GM12878 (cell line): ENCODE measurements at regions not wholly inside any gene's neighbourhood (a gene's known extent, or its start where the extent isn't known, plus 50 kb on each side); places are given as distances from the start of the nearest gene placed in this dataset.
A peak's percentile ranks its signal among the peaks of the same experiment; 100 is the strongest.

Source experiments
- ATAC-seq: fragments of 200-7000 bp; cut with Tn5 transposase; 3 replicates; pipeline ENCODE4 v1.9.1; 2020; ENCODE audit warnings: mild to moderate bottlenecking, moderate library complexity
- BruUV-seq: library from RNA; stranded (reverse); fragments of 400-500 nt; replicated peaks from 2 replicates; lab custom pipeline; 2021; lab: Mats Ljungman, UMichigan
- CTCF ChIA-PET: fragments of 300-600 bp; sonication (Branson Sonifier 250); formaldehyde crosslinking; extraction: SDS; loops from one replicate; lab custom pipeline; 2021; ENCODE audit warnings: inconsistent platforms; lab: Yijun Ruan, JAX
- POLR2A ChIA-PET: fragments of 350-600 bp; formaldehyde crosslinking; extraction: SDS; loops from one replicate; lab custom pipeline; 2021; ENCODE audit warnings: inconsistent platforms; lab: Charles Lee
- RAD21 ChIA-PET: fragments of 300-600 bp; sonication (Branson Sonifier 250); formaldehyde crosslinking; loops from one replicate; lab custom pipeline; 2023; ENCODE audit warnings: antibody characterized with exemption; ENCODE audit not compliant: unreplicated experiment; lab: Charles Lee
- SMC1A ChIA-PET: fragments of 300-600 bp; sonication (Branson Sonifier 250); formaldehyde crosslinking; loops from one replicate; lab custom pipeline; 2023; ENCODE audit not compliant: unreplicated experiment, uncharacterized antibody; lab: Charles Lee
- DNase-seq: peaks from one replicate; pipeline ENCODE4 v3.0.0-alpha.2; 2011; ENCODE audit warnings: low read depth, low spot score
- FAIRE-seq: peaks from 3 replicates; lab custom pipeline; 2011; peaks lifted over from hg19 to GRCh38; lab: Jason Lieb, UNC
- H2AFZ ChIP-seq: 2 replicates; pipeline ENCODE4 v1.6.0; 2011; ENCODE audit warnings: low read depth, low read length, control low read depth; ENCODE audit not compliant: control insufficient read depth
- H3K27ac ChIP-seq: 2 replicates; pipeline ENCODE4 v1.5.1; 2011; ENCODE audit warnings: control low read depth; ENCODE audit not compliant: control insufficient read depth, insufficient read depth
- H3K27me3 ChIP-seq, 2 experiments: replicated peaks in 1 of 2; 2 replicates each; pipeline versions ENCODE4 v1.6.0 to v1.6.1; 2011; ENCODE audit warnings: low read length in 1 of 2; ENCODE audit not compliant: control insufficient read depth in 2 of 2, insufficient read depth in 2 of 2
- H3K36me3 ChIP-seq, 2 experiments: 2 replicates each; pipeline ENCODE4 v1.5.1; 2011; ENCODE audit warnings: low read length in 1 of 2; ENCODE audit not compliant: control insufficient read depth in 2 of 2, insufficient read depth in 2 of 2
- H3K4me1 ChIP-seq: 2 replicates; pipeline ENCODE4 v1.6.1; 2011; ENCODE audit warnings: mild to moderate bottlenecking, low read length, moderate library complexity, mixed read lengths; ENCODE audit not compliant: control insufficient read depth, insufficient read depth
- H3K4me2 ChIP-seq: 2 replicates; pipeline ENCODE4 v1.6.0; 2011; ENCODE audit warnings: control low read depth; ENCODE audit not compliant: control insufficient read depth, insufficient read depth
- H3K4me3 ChIP-seq: fragments of 200-600 bp; sonication (generic); 2 replicates; pipeline ENCODE4 v1.5.1; 2016
- H3K79me2 ChIP-seq: 2 replicates; pipeline ENCODE4 v1.6.0; 2011; ENCODE audit warnings: low read length; ENCODE audit not compliant: control insufficient read depth, insufficient read depth
- H3K9ac ChIP-seq: 2 replicates; pipeline ENCODE4 v1.8.0; 2011; ENCODE audit warnings: low read length, control low read depth, mixed read lengths; ENCODE audit not compliant: control insufficient read depth, insufficient read depth
- H3K9me3 ChIP-seq: replicated peaks from 3 replicates; pipeline ENCODE4 v1.5.1; 2011; ENCODE audit warnings: mild to moderate bottlenecking, low read length; ENCODE audit not compliant: control insufficient read depth, insufficient read depth
- H4K20me1 ChIP-seq: 2 replicates; pipeline ENCODE4 v1.6.0; 2011; ENCODE audit not compliant: control insufficient read depth, insufficient read depth
- BRCA1 ChIP-seq: IDR thresholded peaks from 2 replicates; pipeline ENCODE4 v1.6.1; 2011; ENCODE audit warnings: low read depth, low read length, improper control_type of control experiment
- DPF2 ChIP-seq: fragments of 450-650 bp; IDR thresholded peaks from 2 replicates; pipeline ENCODE4 v1.6.1; 2017; ENCODE audit warnings: mild to moderate bottlenecking
- FOS ChIP-seq: IDR thresholded peaks from 3 replicates; pipeline ENCODE4 v1.6.1; 2011; ENCODE audit warnings: borderline replicate concordance; ENCODE audit not compliant: insufficient read length; ENCODE audit errors: extremely low read depth
- MEF2A ChIP-seq: IDR thresholded peaks from 2 replicates; pipeline ENCODE4 v1.6.1; 2011; ENCODE audit warnings: low read depth, mild to moderate bottlenecking, low read length, moderate library complexity; ENCODE audit not compliant: insufficient read depth
- RB1 ChIP-seq: fragments of 450-650 bp; formaldehyde crosslinking; IDR thresholded peaks from 2 replicates; pipeline ENCODE4 v1.6.1; 2017; ENCODE audit warnings: mild to moderate bottlenecking, borderline replicate concordance
- SMAD5 ChIP-seq: IDR thresholded peaks from 2 replicates; pipeline ENCODE4 v1.6.1; 2016; ENCODE audit warnings: antibody characterized with exemption, low read depth
- SREBF2 ChIP-seq: IDR thresholded peaks from 2 replicates; pipeline ENCODE4 v1.6.1; 2012; ENCODE audit warnings: mild to moderate bottlenecking, low read length
- TCF7 ChIP-seq: IDR thresholded peaks from 2 replicates; pipeline ENCODE4 v1.6.1; 2014; ENCODE audit warnings: antibody characterized with exemption, borderline replicate concordance
- WRNIP1 ChIP-seq: IDR thresholded peaks from 2 replicates; pipeline ENCODE4 v1.6.1; 2011; ENCODE audit warnings: low read depth, low read length, improper control_type of control experiment, borderline replicate concordance
- ZZZ3 ChIP-seq: IDR thresholded peaks from 2 replicates; pipeline ENCODE4 v1.6.1; 2011; ENCODE audit warnings: low read depth; ENCODE audit not compliant: control insufficient read depth, insufficient read length
- whole genome bisulfite sequencing: methylation state at CpG from one replicate; pipeline ENCODE4 v1.1.6; 2016; ENCODE audit warnings: low lambda C conversion rate; ENCODE audit not compliant: insufficient replicate concordance, insufficient coverage; ENCODE audit errors: missing lambda C conversion rate; 5-methylcytosine and 5-hydroxymethylcytosine counted together
- in situ Hi-C: fragments of 300-500 bp; cut with MboI; formaldehyde crosslinking; loops from 9 replicates; pipeline ENCODE4 v1.14.3; 2018; ENCODE audit warnings: mixed read lengths
- intact Hi-C: fragments of 100-400 bp; cut with micrococcal nuclease; formaldehyde crosslinking; loops from one replicate; pipeline ENCODE4 v1.14.2; 2022; ENCODE audit not compliant: unreplicated experiment
- TF ChIP-seq, protein P1 (sequence below): fragments of 450-650 bp; IDR thresholded peaks from 2 replicates; pipeline ENCODE4 v1.6.1; 2017; ENCODE audit warnings: mild to moderate bottlenecking, moderate library complexity
- TF ChIP-seq, protein P2 (sequence below): fragments of 450-650 bp; IDR thresholded peaks from 2 replicates; pipeline ENCODE4 v1.6.1; 2017; ENCODE audit warnings: low read depth, mild to moderate bottlenecking, moderate library complexity
- TF ChIP-seq, protein P3 (sequence below): fragments of 450-650 bp; formaldehyde crosslinking; IDR thresholded peaks from 2 replicates; pipeline ENCODE4 v1.5.0; 2022; ENCODE audit warnings: mild to moderate bottlenecking, missing genetic modification characterization

DNA sequence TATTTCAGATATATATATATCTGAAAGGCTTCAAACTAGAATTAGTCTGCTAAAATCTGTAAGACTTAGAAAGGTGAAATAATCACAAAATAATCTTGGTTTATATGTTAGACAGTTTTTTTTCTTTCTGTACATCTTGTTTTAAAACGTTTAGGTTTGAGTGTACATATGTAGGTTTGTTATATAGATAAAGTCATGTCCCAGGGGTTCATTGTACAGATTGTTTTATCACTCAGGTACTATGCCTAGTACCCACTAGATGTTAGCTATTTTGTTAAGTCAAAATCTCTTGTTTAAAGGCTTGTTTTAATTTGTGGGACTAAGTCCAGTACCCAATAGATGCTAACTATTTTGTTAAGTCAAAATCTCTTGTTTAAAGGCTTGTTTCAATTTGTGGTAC, 1339.0 kb upstream of the CITED2 start (continued):
- TF ChIP-seq, protein P1, sequence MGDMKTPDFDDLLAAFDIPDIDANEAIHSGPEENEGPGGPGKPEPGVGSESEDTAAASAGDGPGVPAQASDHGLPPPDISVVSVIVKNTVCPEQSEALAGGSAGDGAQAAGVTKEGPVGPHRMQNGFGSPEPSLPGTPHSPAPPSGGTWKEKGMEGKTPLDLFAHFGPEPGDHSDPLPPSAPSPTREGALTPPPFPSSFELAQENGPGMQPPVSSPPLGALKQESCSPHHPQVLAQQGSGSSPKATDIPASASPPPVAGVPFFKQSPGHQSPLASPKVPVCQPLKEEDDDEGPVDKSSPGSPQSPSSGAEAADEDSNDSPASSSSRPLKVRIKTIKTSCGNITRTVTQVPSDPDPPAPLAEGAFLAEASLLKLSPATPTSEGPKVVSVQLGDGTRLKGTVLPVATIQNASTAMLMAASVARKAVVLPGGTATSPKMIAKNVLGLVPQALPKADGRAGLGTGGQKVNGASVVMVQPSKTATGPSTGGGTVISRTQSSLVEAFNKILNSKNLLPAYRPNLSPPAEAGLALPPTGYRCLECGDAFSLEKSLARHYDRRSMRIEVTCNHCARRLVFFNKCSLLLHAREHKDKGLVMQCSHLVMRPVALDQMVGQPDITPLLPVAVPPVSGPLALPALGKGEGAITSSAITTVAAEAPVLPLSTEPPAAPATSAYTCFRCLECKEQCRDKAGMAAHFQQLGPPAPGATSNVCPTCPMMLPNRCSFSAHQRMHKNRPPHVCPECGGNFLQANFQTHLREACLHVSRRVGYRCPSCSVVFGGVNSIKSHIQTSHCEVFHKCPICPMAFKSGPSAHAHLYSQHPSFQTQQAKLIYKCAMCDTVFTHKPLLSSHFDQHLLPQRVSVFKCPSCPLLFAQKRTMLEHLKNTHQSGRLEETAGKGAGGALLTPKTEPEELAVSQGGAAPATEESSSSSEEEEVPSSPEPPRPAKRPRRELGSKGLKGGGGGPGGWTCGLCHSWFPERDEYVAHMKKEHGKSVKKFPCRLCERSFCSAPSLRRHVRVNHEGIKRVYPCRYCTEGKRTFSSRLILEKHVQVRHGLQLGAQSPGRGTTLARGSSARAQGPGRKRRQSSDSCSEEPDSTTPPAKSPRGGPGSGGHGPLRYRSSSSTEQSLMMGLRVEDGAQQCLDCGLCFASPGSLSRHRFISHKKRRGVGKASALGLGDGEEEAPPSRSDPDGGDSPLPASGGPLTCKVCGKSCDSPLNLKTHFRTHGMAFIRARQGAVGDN = no peak
- no peak for TF ChIP-seq MEF2A
- no peak for TF ChIP-seq BRCA1
- no peak for TF ChIP-seq WRNIP1
- TF ChIP-seq SMAD5 = no peak
- no peak for TF ChIP-seq FOS

GRCh38 chr6:140711019-140711613, 1336.7 kb upstream of the CITED2 start:
- no peak overlapping the region for H3K4me3 ChIP-seq
- no peaks in the 10 kb centered on the region for H3K27me3 ChIP-seq
- H3K4me2 ChIP-seq = no peak overlapping the region
- intact Hi-C loops = no loop called here
- ChIA-PET POLR2A (no interaction called here), CTCF (no interaction called here), SMC1A (no interaction called here), RAD21 (no interaction called here)
- no peak for FAIRE-seq
- no peaks in the 10 kb centered on the region for H3K79me2 ChIP-seq
- no peak for DNase-seq
- H3K36me3 ChIP-seq = no peaks in the 10 kb centered on the region
- H3K27ac ChIP-seq = no peak overlapping the region
- in situ Hi-C loops = no loop called here
- ATAC-seq = peak; percentile 77
- 0% methylated on average over 3 of the region's 3 CpGs for WGBS
- no TSS peak for BruUV-seq
- H3K4me1 ChIP-seq = no peaks in the 10 kb centered on the region
- H3K9ac ChIP-seq = no peak overlapping the region
- no peaks in the 10 kb centered on the region for H3K9me3 ChIP-seq
- H4K20me1 ChIP-seq = no peaks in the 10 kb centered on the region
- no peak overlapping the region for H2AFZ ChIP-seq
- TF ChIP-seq RB1 = no peak
- TF ChIP-seq, protein P2, sequence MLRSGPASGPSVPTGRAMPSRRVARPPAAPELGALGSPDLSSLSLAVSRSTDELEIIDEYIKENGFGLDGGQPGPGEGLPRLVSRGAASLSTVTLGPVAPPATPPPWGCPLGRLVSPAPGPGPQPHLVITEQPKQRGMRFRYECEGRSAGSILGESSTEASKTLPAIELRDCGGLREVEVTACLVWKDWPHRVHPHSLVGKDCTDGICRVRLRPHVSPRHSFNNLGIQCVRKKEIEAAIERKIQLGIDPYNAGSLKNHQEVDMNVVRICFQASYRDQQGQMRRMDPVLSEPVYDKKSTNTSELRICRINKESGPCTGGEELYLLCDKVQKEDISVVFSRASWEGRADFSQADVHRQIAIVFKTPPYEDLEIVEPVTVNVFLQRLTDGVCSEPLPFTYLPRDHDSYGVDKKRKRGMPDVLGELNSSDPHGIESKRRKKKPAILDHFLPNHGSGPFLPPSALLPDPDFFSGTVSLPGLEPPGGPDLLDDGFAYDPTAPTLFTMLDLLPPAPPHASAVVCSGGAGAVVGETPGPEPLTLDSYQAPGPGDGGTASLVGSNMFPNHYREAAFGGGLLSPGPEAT = peak; percentile 11; the same call in 1 of the 2 replicates
- TF ChIP-seq ZZZ3 = no peak
- no peak for TF ChIP-seq SREBF2
- TF ChIP-seq TCF7 = no peak
- TF ChIP-seq DPF2 = peak; percentile 36; the same call in 1 of the 2 replicates
- TF ChIP-seq FOS = no peak
- TF ChIP-seq, protein P3, sequence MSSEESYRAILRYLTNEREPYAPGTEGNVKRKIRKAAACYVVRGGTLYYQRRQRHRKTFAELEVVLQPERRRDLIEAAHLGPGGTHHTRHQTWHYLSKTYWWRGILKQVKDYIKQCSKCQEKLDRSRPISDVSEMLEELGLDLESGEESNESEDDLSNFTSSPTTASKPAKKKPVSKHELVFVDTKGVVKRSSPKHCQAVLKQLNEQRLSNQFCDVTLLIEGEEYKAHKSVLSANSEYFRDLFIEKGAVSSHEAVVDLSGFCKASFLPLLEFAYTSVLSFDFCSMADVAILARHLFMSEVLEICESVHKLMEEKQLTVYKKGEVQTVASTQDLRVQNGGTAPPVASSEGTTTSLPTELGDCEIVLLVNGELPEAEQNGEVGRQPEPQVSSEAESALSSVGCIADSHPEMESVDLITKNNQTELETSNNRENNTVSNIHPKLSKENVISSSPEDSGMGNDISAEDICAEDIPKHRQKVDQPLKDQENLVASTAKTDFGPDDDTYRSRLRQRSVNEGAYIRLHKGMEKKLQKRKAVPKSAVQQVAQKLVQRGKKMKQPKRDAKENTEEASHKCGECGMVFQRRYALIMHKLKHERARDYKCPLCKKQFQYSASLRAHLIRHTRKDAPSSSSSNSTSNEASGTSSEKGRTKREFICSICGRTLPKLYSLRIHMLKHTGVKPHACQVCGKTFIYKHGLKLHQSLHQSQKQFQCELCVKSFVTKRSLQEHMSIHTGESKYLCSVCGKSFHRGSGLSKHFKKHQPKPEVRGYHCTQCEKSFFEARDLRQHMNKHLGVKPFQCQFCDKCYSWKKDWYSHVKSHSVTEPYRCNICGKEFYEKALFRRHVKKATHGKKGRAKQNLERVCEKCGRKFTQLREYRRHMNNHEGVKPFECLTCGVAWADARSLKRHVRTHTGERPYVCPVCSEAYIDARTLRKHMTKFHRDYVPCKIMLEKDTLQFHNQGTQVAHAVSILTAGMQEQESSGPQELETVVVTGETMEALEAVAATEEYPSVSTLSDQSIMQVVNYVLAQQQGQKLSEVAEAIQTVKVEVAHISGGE = no peak
